ENCODE measurements at regions not wholly inside any gene's neighbourhood (a gene's known extent, or its start where the extent isn't known, plus 50 kb on each side); places are given as distances from the start of the nearest gene placed in this dataset.

GRCh38 chr13:78105656-78106055, 187.0 kb upstream of the EDNRB start:
- Histone ChIP-seq H3K4me3 (no peak overlapping the region), H3K9me3 (ENCODE audit: low read depth) (no peaks in the 10 kb centered on the region)

GRCh38 chr13:78103936-78104335, 185.3 kb upstream of the EDNRB start:
- TF ChIP-seq CTCF (IDR thresholded peaks at IDR 0.05; ENCODE audit: poor library complexity) (no peak), EZH2 (IDR thresholded peaks at IDR 0.05; ENCODE audit: borderline replicate concordance) (no peak), EZH2phosphoT487 (IDR thresholded peaks at IDR 0.05; ENCODE audit: low read depth, severe bottlenecking, unreplicated experiment) (no peak)
- Histone ChIP-seq H2AFZ (no peak overlapping the region), H3K9me2 (replicated peaks; ENCODE audit: insufficient read depth) (no peaks in the 10 kb centered on the region), H3K9me3 (ENCODE audit: low read depth) (no peaks in the 10 kb centered on the region), H3K4me1 (ENCODE audit: insufficient read depth) (no peaks in the 10 kb centered on the region), H3K4me2 (no peak overlapping the region), H3K4me3 (no peak overlapping the region), H4K20me1 (ENCODE audit: insufficient read depth, poor library complexity, severe bottlenecking) (no peaks in the 10 kb centered on the region), H3K27me3 (no peaks in the 10 kb centered on the region), H3K36me3 (replicated peaks; ENCODE audit: insufficient read depth, low read depth) (no peaks in the 10 kb centered on the region), H3K79me2 (no peaks in the 10 kb centered on the region), H3K27ac (no peak overlapping the region)
- 94% methylated on average over 2 of the region's 2 CpGs for WGBS (ENCODE audit: low lambda C conversion rate, missing lambda C conversion rate)
- no peak for DNase-seq (ENCODE audit: low spot score)

More at GRCh38 chr13:78105656-78106055, 187.0 kb upstream of the EDNRB start:
- no peaks in the 10 kb centered on the region for H4K20me1 ChIP-seq (ENCODE audit: insufficient read depth, poor library complexity, severe bottlenecking)
- no peaks in the 10 kb centered on the region for H3K4me1 ChIP-seq (ENCODE audit: insufficient read depth)
- no peaks in the 10 kb centered on the region for H3K79me2 ChIP-seq
- H3K36me3 ChIP-seq (replicated peaks; ENCODE audit: insufficient read depth, low read depth): no peaks in the 10 kb centered on the region
- no peak for DNase-seq (ENCODE audit: low spot score)
- no peak overlapping the region for H3K4me2 ChIP-seq
- TF ChIP-seq CTCF (IDR thresholded peaks at IDR 0.05; ENCODE audit: poor library complexity) (no peak), EZH2 (IDR thresholded peaks at IDR 0.05; ENCODE audit: borderline replicate concordance) (no peak), EZH2phosphoT487 (IDR thresholded peaks at IDR 0.05; ENCODE audit: low read depth, severe bottlenecking, unreplicated experiment) (no peak)
- H3K9me2 ChIP-seq (replicated peaks; ENCODE audit: insufficient read depth): no peaks in the 10 kb centered on the region
- no peaks in the 10 kb centered on the region for H3K27me3 ChIP-seq
- no peak overlapping the region for H3K27ac ChIP-seq
- no peak overlapping the region for H2AFZ ChIP-seq

- DNase-seq (ENCODE audit: low spot score): no peak
- H2AFZ ChIP-seq: no peak overlapping the region
- no peaks in the 10 kb centered on the region for H3K36me3 ChIP-seq (replicated peaks; ENCODE audit: insufficient read depth, low read depth)
- H3K9me2 ChIP-seq (replicated peaks; ENCODE audit: insufficient read depth): no peaks in the 10 kb centered on the region
- 95% methylated on average over 2 of the region's 2 CpGs for WGBS (ENCODE audit: low lambda C conversion rate, missing lambda C conversion rate)
- H3K27me3 ChIP-seq: no peaks in the 10 kb centered on the region
- no peaks in the 10 kb centered on the region for H3K79me2 ChIP-seq
- TF ChIP-seq EZH2phosphoT487 (IDR thresholded peaks at IDR 0.05; ENCODE audit: low read depth, severe bottlenecking, unreplicated experiment) (no peak), CTCF (IDR thresholded peaks at IDR 0.05; ENCODE audit: poor library complexity) (no peak), EZH2 (IDR thresholded peaks at IDR 0.05; ENCODE audit: borderline replicate concordance) (no peak)
- H3K9me3 ChIP-seq (ENCODE audit: low read depth): no peaks in the 10 kb centered on the region
- no peak overlapping the region for H3K4me3 ChIP-seq
- no peak overlapping the region for H3K4me2 ChIP-seq
- no peaks in the 10 kb centered on the region for H3K4me1 ChIP-seq (ENCODE audit: insufficient read depth)
- no peak overlapping the region for H3K27ac ChIP-seq
- H4K20me1 ChIP-seq (ENCODE audit: insufficient read depth, poor library complexity, severe bottlenecking): no peaks in the 10 kb centered on the region
These were observed 184.1 kb upstream of the EDNRB start for GRCh38 chr13:78102741-78103140.

- Histone ChIP-seq H3K79me2 (no peaks in the 10 kb centered on the region), H3K4me1 (ENCODE audit: insufficient read depth) (no peaks in the 10 kb centered on the region), H2AFZ (no peak overlapping the region), H3K36me3 (replicated peaks; ENCODE audit: insufficient read depth, low read depth) (no peaks in the 10 kb centered on the region), H3K27ac (no peak overlapping the region), H3K27me3 (no peaks in the 10 kb centered on the region), H3K4me3 (no peak overlapping the region), H3K9me3 (ENCODE audit: low read depth) (no peaks in the 10 kb centered on the region), H3K9me2 (replicated peaks; ENCODE audit: insufficient read depth) (no peaks in the 10 kb centered on the region), H4K20me1 (ENCODE audit: insufficient read depth, poor library complexity, severe bottlenecking) (no peaks in the 10 kb centered on the region), H3K4me2 (no peak overlapping the region)
- TF ChIP-seq EZH2 (IDR thresholded peaks at IDR 0.05; ENCODE audit: borderline replicate concordance): no peak
- TF ChIP-seq CTCF (IDR thresholded peaks at IDR 0.05; ENCODE audit: poor library complexity): no peak
- no peak for TF ChIP-seq EZH2phosphoT487 (IDR thresholded peaks at IDR 0.05; ENCODE audit: low read depth, severe bottlenecking, unreplicated experiment)
- no peak for DNase-seq (ENCODE audit: low spot score)
- WGBS (ENCODE audit: low lambda C conversion rate, missing lambda C conversion rate): 78% methylated on average over 4 of the region's 4 CpGs
These were observed 183.6 kb upstream of the EDNRB start for GRCh38 chr13:78102121-78102677.

Measured in hepatocyte (in vitro differentiated cells).